ENCODE measurements at regions not wholly inside any gene's neighbourhood (a gene's known extent, or its start where the extent isn't known, plus 50 kb on each side); places are given as distances from the start of the nearest gene placed in this dataset.

DNA sequence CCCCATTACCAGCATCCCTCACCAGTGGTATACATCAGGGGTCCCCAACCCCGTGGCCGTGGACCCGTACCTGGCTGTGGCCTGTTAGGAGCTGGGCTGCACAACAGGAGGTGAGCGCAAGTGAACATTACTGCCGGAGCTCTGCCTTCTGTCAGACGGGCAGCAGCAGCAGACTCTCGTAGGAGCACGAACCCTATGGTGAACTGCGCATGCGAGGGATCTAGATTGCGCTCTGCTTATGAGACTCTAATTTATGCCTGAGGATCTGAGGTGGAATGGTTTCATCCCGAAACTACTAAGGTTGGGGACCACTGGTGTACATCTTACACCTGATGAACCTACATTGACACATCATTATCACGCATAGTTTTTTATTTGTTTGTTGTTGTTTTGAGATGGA lies 52.8 kb upstream of the DHX15 start:
- DNase-seq (ENCODE audit: low spot score, unreplicated experiment), result no peak
- Mint-ChIP-seq H3K4me1 (ENCODE audit: low read depth) (peaks cover 5% of the 10 kb centered on the region), H3K36me3 (ENCODE audit: insufficient read depth) (peaks cover 1% of the 10 kb centered on the region), H3K27me3 (peaks cover 2% of the 10 kb centered on the region), H3K4me3 (ENCODE audit: low read depth) (no peak overlapping the region), H3K27ac (no peak overlapping the region), H3K9me3 (ENCODE audit: low read depth) (peaks cover 4% of the 10 kb centered on the region)
- TF ChIP-seq, protein P1, sequence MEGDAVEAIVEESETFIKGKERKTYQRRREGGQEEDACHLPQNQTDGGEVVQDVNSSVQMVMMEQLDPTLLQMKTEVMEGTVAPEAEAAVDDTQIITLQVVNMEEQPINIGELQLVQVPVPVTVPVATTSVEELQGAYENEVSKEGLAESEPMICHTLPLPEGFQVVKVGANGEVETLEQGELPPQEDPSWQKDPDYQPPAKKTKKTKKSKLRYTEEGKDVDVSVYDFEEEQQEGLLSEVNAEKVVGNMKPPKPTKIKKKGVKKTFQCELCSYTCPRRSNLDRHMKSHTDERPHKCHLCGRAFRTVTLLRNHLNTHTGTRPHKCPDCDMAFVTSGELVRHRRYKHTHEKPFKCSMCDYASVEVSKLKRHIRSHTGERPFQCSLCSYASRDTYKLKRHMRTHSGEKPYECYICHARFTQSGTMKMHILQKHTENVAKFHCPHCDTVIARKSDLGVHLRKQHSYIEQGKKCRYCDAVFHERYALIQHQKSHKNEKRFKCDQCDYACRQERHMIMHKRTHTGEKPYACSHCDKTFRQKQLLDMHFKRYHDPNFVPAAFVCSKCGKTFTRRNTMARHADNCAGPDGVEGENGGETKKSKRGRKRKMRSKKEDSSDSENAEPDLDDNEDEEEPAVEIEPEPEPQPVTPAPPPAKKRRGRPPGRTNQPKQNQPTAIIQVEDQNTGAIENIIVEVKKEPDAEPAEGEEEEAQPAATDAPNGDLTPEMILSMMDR (IDR thresholded peaks at IDR 0.05; ENCODE audit: unreplicated experiment), result no peak

DNA sequence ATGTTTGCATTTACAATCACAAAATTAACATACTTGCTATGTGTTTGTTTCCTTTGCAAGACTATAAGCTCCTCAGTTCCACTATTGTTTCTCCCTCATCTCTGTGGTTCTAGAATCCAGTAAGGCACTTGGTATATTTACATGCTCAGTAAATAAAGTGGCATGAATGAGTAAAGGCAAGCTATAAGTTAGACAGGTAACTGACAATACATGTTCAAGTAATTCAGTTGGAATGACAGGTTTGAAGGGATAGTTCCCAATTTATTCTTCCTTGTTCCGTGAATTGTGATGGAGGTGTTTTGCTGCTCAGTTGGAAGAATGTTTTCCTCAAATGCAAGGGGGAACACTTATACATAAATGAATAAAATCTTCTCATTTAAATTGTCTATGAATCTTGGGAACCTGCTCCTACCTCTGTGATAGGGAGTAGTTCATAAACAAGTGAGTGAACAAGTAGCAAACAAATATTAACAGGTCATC lies 54.1 kb upstream of the DHX15 start:
- no peak overlapping the region for H3K27ac Mint-ChIP-seq
- no peak for DNase-seq (ENCODE audit: low spot score, unreplicated experiment)
- H3K27me3 Mint-ChIP-seq, result peaks cover 2% of the 10 kb centered on the region
- H3K4me1 Mint-ChIP-seq (ENCODE audit: low read depth), result peaks cover 8% of the 10 kb centered on the region
- TF ChIP-seq, protein P1 (IDR thresholded peaks at IDR 0.05; ENCODE audit: unreplicated experiment), result no peak
- no peak overlapping the region for H3K4me3 Mint-ChIP-seq (ENCODE audit: low read depth)
- H3K9me3 Mint-ChIP-seq (ENCODE audit: low read depth), result no peaks in the 10 kb centered on the region
- no peaks in the 10 kb centered on the region for H3K36me3 Mint-ChIP-seq (ENCODE audit: insufficient read depth)

GRCh38 chr4:24639714-24640113 lies 55.4 kb upstream of the DHX15 start:
- Mint-ChIP-seq H3K4me1 (ENCODE audit: low read depth) (peaks cover 9% of the 10 kb centered on the region), H3K36me3 (ENCODE audit: insufficient read depth) (no peaks in the 10 kb centered on the region), H3K27ac (no peak overlapping the region), H3K27me3 (peaks cover 2% of the 10 kb centered on the region), H3K9me3 (ENCODE audit: low read depth) (no peaks in the 10 kb centered on the region), H3K4me3 (ENCODE audit: low read depth) (no peak overlapping the region)
- DNase-seq (ENCODE audit: low spot score, unreplicated experiment), result no peak
- TF ChIP-seq, protein P1 (IDR thresholded peaks at IDR 0.05; ENCODE audit: unreplicated experiment), result no peak

- Mint-ChIP-seq H3K27me3 (peaks cover 2% of the 10 kb centered on the region), H3K27ac (no peak overlapping the region), H3K4me1 (ENCODE audit: low read depth) (peaks cover 9% of the 10 kb centered on the region), H3K9me3 (ENCODE audit: low read depth) (no peaks in the 10 kb centered on the region), H3K36me3 (ENCODE audit: insufficient read depth) (no peaks in the 10 kb centered on the region), H3K4me3 (ENCODE audit: low read depth) (no peak overlapping the region)
- TF ChIP-seq, protein P1 (IDR thresholded peaks at IDR 0.05; ENCODE audit: unreplicated experiment), result no peak
- DNase-seq (ENCODE audit: low spot score, unreplicated experiment), result no peak
These were observed 56.0 kb upstream of the DHX15 start for GRCh38 chr4:24640366-24640765.

DNA sequence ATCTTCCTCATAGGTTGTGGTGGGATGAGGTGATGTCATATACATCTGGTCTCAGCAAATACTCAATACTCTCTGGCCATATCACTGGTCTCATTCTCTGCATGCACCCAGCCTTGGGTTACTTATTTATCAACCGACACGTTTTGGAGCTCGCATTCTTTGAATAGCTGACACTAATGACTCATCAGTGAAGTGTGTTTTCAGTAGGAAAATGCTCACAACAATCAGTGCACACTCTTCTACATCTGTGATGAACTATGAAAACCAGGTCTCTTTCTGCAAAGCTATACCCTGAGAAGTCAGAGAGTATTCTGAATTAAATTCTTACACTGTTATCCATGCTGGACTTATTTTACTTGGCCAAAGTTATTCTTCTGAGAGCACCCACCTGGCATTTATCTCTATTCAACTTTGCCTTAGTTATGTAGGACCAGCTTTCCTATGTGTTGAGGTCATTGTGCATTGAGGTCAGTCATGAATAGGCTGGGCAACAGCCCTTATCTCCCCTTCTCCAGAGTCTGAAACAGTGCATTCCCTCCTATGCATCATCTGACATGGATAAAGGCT lies 58.7 kb upstream of the DHX15 start:
- no peak for DNase-seq (ENCODE audit: low spot score, unreplicated experiment)
- Mint-ChIP-seq H3K4me3 (ENCODE audit: low read depth) (no peak overlapping the region), H3K27ac (peak overlapping the region; percentile 95), H3K9me3 (ENCODE audit: low read depth) (no peaks in the 10 kb centered on the region), H3K4me1 (ENCODE audit: low read depth) (peaks cover 13% of the 10 kb centered on the region), H3K27me3 (peaks cover 2% of the 10 kb centered on the region), H3K36me3 (ENCODE audit: insufficient read depth) (no peaks in the 10 kb centered on the region)
- TF ChIP-seq, protein P1 (IDR thresholded peaks at IDR 0.05; ENCODE audit: unreplicated experiment), result no peak

All from progenitor cell of endocrine pancreas (in vitro differentiated cells).